ENCODE measurements at regions not wholly inside any gene's neighbourhood (a gene's known extent, or its start where the extent isn't known, plus 50 kb on each side); places are given as distances from the start of the nearest gene placed in this dataset.
A peak's percentile ranks its signal among the peaks of the same experiment; 100 is the strongest.

GRCh38 chr15:62920682-62921502 lies 121.7 kb upstream of the TPM1 start:
- Histone ChIP-seq H3K9me3 (no peaks in the 10 kb centered on the region), H3K27ac (peak overlapping the region; percentile 37 to 38), H3K4me1 (peaks cover 0 to 21% of the 10 kb centered on the region in 2 donors), H3K27me3 (no peaks in the 10 kb centered on the region), H3K4me3 (no peak overlapping the region), H3K36me3 (no peaks in the 10 kb centered on the region)
- no peak for TF ChIP-seq CTCF (IDR thresholded peaks at IDR 0.05)
- peak; percentile 79 for DNase-seq (ENCODE audit: low spot score)

- no peak for TF ChIP-seq CTCF (IDR thresholded peaks at IDR 0.05)
- no peaks in the 10 kb centered on the region for H3K27me3 ChIP-seq
- no peaks in the 10 kb centered on the region for H3K36me3 ChIP-seq
- H3K4me3 ChIP-seq: no peak overlapping the region
- peak overlapping the region; percentile 46 to 50 for H3K27ac ChIP-seq
- peaks cover 0 to 21% of the 10 kb centered on the region in 2 donors for H3K4me1 ChIP-seq
- DNase-seq (ENCODE audit: low spot score): no peak
- no peaks in the 10 kb centered on the region for H3K9me3 ChIP-seq
Measured at GRCh38 chr15:62922514-62922913, 120.0 kb upstream of the TPM1 start.

- Histone ChIP-seq H3K27ac (no peak overlapping the region), H3K9me3 (no peaks in the 10 kb centered on the region), H3K4me1 (peaks cover 0 to 31% of the 10 kb centered on the region in 2 donors), H3K27me3 (no peaks in the 10 kb centered on the region), H3K36me3 (no peaks in the 10 kb centered on the region), H3K4me3 (no peak overlapping the region)
- DNase-seq (ENCODE audit: low spot score): no peak
- no peak for TF ChIP-seq CTCF (IDR thresholded peaks at IDR 0.05)
Measured at GRCh38 chr15:62925875-62926274, 116.7 kb upstream of the TPM1 start.

- DNase-seq (ENCODE audit: low spot score): no peak
- no peaks in the 10 kb centered on the region for H3K36me3 ChIP-seq
- H3K27me3 ChIP-seq: no peaks in the 10 kb centered on the region
- H3K9me3 ChIP-seq: no peaks in the 10 kb centered on the region
- no peak overlapping the region for H3K27ac ChIP-seq
- no peak for TF ChIP-seq CTCF (IDR thresholded peaks at IDR 0.05)
- H3K4me1 ChIP-seq: peaks cover 0 to 25% of the 10 kb centered on the region in 2 donors
- H3K4me3 ChIP-seq: no peak overlapping the region
Measured at GRCh38 chr15:62927196-62927595, 115.4 kb upstream of the TPM1 start.

- DNase-seq (ENCODE audit: low spot score): no peak
- peak overlapping the region in 1 of 2 donors; percentile 47 for H3K27ac ChIP-seq
- peaks cover 0 to 23% of the 10 kb centered on the region in 2 donors for H3K4me1 ChIP-seq
- H3K36me3 ChIP-seq: no peaks in the 10 kb centered on the region
- no peaks in the 10 kb centered on the region for H3K27me3 ChIP-seq
- no peaks in the 10 kb centered on the region for H3K9me3 ChIP-seq
- no peak overlapping the region for H3K4me3 ChIP-seq
- no peak for TF ChIP-seq CTCF (IDR thresholded peaks at IDR 0.05)
Measured at GRCh38 chr15:62927836-62928235, 114.7 kb upstream of the TPM1 start.

Data from right atrium auricular region (tissue), 2 donors.